HEK293T (cell line): ENCODE measurements at regions not wholly inside any gene's neighbourhood (a gene's known extent, or its start where the extent isn't known, plus 50 kb on each side); places are given as distances from the start of the nearest gene placed in this dataset.

Source experiments
- ARNT ChIP-seq: fragments of 450-650 bp; IDR thresholded peaks from 2 replicates; pipeline ENCODE4 v1.6.1; 2017; ENCODE audit warnings: mild to moderate bottlenecking
- FOXA1 ChIP-seq: fragments of 450-650 bp; IDR thresholded peaks from 2 replicates; pipeline ENCODE4 v1.6.1; 2016; ENCODE audit warnings: mild to moderate bottlenecking
- FOXK2 ChIP-seq: fragments of 450-650 bp; IDR thresholded peaks from 2 replicates; pipeline ENCODE4 v1.6.1; 2016; ENCODE audit warnings: mild to moderate bottlenecking
- FOXM1 ChIP-seq: fragments of 450-650 bp; IDR thresholded peaks from 2 replicates; pipeline ENCODE4 v1.6.1; 2017; ENCODE audit warnings: mild to moderate bottlenecking, borderline replicate concordance
- SUZ12 ChIP-seq: fragments of 450-650 bp; IDR thresholded peaks from 2 replicates; pipeline ENCODE4 v1.6.1; 2016; ENCODE audit warnings: mild to moderate bottlenecking
- ZNF384 ChIP-seq: fragments of 450-650 bp; IDR thresholded peaks from 2 replicates; pipeline ENCODE4 v1.6.1; 2016

- TF ChIP-seq FOXA1 (no peak), FOXK2 (no peak), SUZ12 (no peak), FOXM1 (no peak), ARNT (no peak), ZNF384 (no peak)
Measured at GRCh38 chr11:127971448-127971847, 615.9 kb downstream of the ETS1 start.
